Mucosa of rectum (tissue), 2 donors: ENCODE measurements at regions not wholly inside any gene's neighbourhood (a gene's known extent, or its start where the extent isn't known, plus 50 kb on each side); places are given as distances from the start of the nearest gene placed in this dataset.

Source experiments
- H3K27ac ChIP-seq, 2 donors: one replicate each; pipeline ENCODE4 v1.7.0; 2013; ENCODE audit warnings: inconsistent platforms in 2 of 2, low read depth in 2 of 2, low read length in 2 of 2
- H3K27me3 ChIP-seq, 2 donors: one replicate each; pipeline ENCODE4 v1.7.0; 2013; ENCODE audit warnings: low read length in 2 of 2; ENCODE audit not compliant: control insufficient read depth in 2 of 2, insufficient read depth in 2 of 2
- H3K36me3 ChIP-seq, 2 donors: one replicate each; pipeline ENCODE4 v1.7.0; 2013; ENCODE audit warnings: low read length in 2 of 2; ENCODE audit not compliant: control insufficient read depth in 2 of 2, insufficient read depth in 2 of 2
- H3K4me1 ChIP-seq, 2 donors: one replicate each; pipeline ENCODE4 v1.7.0; 2013; ENCODE audit warnings: low read length in 2 of 2, mild to moderate bottlenecking in 1 of 2; ENCODE audit not compliant: control insufficient read depth in 2 of 2, insufficient read depth in 2 of 2
- H3K4me3 ChIP-seq, 2 donors: one replicate each; pipeline ENCODE4 v1.7.0; 2013; ENCODE audit warnings: low read length in 2 of 2
- H3K9ac ChIP-seq, 2 donors: one replicate each; pipeline ENCODE4 v1.7.0; 2013; ENCODE audit warnings: low read length in 2 of 2, low read depth in 1 of 2, mild to moderate bottlenecking in 1 of 2
- H3K9me3 ChIP-seq, 2 donors: one replicate each; pipeline ENCODE4 v1.7.0; 2013; ENCODE audit warnings: low read length in 2 of 2; ENCODE audit not compliant: control insufficient read depth in 2 of 2
- donor health status: healthy.
- donor health status: Normal muscosa, but diverticular disease.

- Histone ChIP-seq H3K4me3 (no peak overlapping the region), H3K36me3 (no peaks in the 10 kb centered on the region), H3K4me1 (peaks cover 0 to 10% of the 10 kb centered on the region in 2 donors), H3K27ac (no peak overlapping the region), H3K9me3 (no peaks in the 10 kb centered on the region), H3K27me3 (no peaks in the 10 kb centered on the region), H3K9ac (no peak overlapping the region)
These were observed 238.3 kb downstream of the WDR11 start for GRCh38 chr10:121089434-121089833.

GRCh38 chr10:121091961-121092719 is 241.0 kb downstream of the WDR11 start:
- H3K9ac ChIP-seq: no peak overlapping the region
- no peaks in the 10 kb centered on the region for H3K36me3 ChIP-seq
- H3K27me3 ChIP-seq: no peaks in the 10 kb centered on the region
- no peak overlapping the region for H3K27ac ChIP-seq
- peaks cover 0 to 10% of the 10 kb centered on the region in 2 donors for H3K4me1 ChIP-seq
- no peak overlapping the region for H3K4me3 ChIP-seq
- no peaks in the 10 kb centered on the region for H3K9me3 ChIP-seq

GRCh38 chr10:121092720-121093095 is 241.5 kb downstream of the WDR11 start:
- H3K4me3 ChIP-seq: no peak overlapping the region
- no peaks in the 10 kb centered on the region for H3K27me3 ChIP-seq
- H3K4me1 ChIP-seq: peaks cover 0 to 10% of the 10 kb centered on the region in 2 donors
- H3K9me3 ChIP-seq: no peaks in the 10 kb centered on the region
- no peak overlapping the region for H3K9ac ChIP-seq
- no peaks in the 10 kb centered on the region for H3K36me3 ChIP-seq
- no peak overlapping the region for H3K27ac ChIP-seq

DNA sequence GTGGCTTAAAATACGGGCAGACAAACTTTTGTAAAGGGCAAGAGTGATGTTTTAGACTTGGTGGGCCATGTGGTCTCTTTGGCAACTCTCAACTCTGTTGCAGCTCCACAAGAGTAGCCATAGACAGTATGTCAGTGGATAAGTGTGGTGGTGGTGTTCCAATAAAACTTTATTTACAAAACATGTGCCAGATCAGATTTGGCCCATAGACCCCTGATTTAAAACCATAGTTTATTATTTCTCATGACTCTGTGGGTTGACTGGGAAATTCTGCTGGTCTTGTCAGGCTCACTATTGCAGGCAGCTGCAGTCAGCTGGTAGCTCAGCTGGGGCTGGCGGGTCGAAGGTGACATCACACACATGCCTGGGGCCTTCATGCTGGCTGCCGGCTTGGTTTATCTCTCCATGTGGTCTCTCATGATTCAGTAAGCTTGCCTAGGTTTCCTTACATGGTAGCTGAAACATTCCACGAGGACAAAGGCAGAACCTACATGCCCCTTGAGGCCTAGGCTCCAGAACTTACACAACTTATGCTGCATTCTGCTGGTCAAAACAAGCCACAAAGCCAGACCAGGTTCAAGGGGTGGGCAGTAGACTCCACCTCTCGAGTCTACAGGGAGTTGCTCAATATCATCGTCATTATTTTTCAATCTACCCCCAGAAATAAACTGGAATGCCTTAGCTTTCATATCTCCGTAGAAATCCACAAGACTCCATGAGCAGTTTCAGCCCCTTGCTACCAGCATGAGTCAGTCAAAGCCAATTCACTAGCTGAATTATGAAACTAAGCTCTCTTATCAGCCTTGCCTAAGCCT is 245.7 kb downstream of the WDR11 start:
- H3K4me1 ChIP-seq: peaks cover 0 to 6% of the 10 kb centered on the region in 2 donors
- H3K9me3 ChIP-seq: no peaks in the 10 kb centered on the region
- H3K9ac ChIP-seq: no peak overlapping the region
- no peak overlapping the region for H3K4me3 ChIP-seq
- no peaks in the 10 kb centered on the region for H3K36me3 ChIP-seq
- H3K27ac ChIP-seq: peak overlapping the region in 1 of 2 donors; percentile 6
- H3K27me3 ChIP-seq: no peaks in the 10 kb centered on the region

DNA sequence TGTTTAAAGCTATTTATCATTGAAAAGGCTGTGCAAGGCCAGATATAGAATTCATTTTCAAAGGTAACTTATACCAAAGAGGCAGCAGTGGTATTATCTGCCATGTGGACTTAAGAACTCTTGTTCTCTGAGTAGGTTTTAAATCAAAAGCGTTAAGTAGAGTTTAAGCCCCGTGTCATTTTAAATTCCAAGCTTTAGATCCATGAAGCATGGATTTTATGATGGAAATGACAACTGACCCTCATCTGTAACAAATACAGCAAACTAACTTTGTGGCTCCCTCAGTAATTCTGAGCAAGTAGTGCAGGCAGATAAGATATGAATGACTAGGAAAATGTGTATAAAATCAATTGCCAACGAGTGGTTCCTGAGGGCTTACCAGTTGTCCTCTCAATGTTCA is 247.0 kb downstream of the WDR11 start:
- H3K9me3 ChIP-seq: no peaks in the 10 kb centered on the region
- no peaks in the 10 kb centered on the region for H3K36me3 ChIP-seq
- H3K4me3 ChIP-seq: no peak overlapping the region
- H3K27ac ChIP-seq: no peak overlapping the region
- H3K27me3 ChIP-seq: no peaks in the 10 kb centered on the region
- no peaks in the 10 kb centered on the region for H3K4me1 ChIP-seq
- no peak overlapping the region for H3K9ac ChIP-seq

GRCh38 chr10:121098751-121099150 is 247.6 kb downstream of the WDR11 start:
- no peaks in the 10 kb centered on the region for H3K27me3 ChIP-seq
- no peaks in the 10 kb centered on the region for H3K36me3 ChIP-seq
- no peaks in the 10 kb centered on the region for H3K4me1 ChIP-seq
- H3K4me3 ChIP-seq: no peak overlapping the region
- no peaks in the 10 kb centered on the region for H3K9me3 ChIP-seq
- H3K9ac ChIP-seq: no peak overlapping the region
- no peak overlapping the region for H3K27ac ChIP-seq

GRCh38 chr10:121099181-121099580 is 248.0 kb downstream of the WDR11 start:
- Histone ChIP-seq H3K27me3 (no peaks in the 10 kb centered on the region), H3K4me1 (no peaks in the 10 kb centered on the region), H3K4me3 (no peak overlapping the region), H3K9ac (no peak overlapping the region), H3K27ac (no peak overlapping the region), H3K9me3 (no peaks in the 10 kb centered on the region), H3K36me3 (no peaks in the 10 kb centered on the region)

GRCh38 chr10:121099592-121099991 is 248.4 kb downstream of the WDR11 start:
- H3K27me3 ChIP-seq: no peaks in the 10 kb centered on the region
- H3K9me3 ChIP-seq: no peaks in the 10 kb centered on the region
- H3K9ac ChIP-seq: no peak overlapping the region
- no peaks in the 10 kb centered on the region for H3K4me1 ChIP-seq
- H3K4me3 ChIP-seq: no peak overlapping the region
- no peaks in the 10 kb centered on the region for H3K36me3 ChIP-seq
- H3K27ac ChIP-seq: no peak overlapping the region

DNA sequence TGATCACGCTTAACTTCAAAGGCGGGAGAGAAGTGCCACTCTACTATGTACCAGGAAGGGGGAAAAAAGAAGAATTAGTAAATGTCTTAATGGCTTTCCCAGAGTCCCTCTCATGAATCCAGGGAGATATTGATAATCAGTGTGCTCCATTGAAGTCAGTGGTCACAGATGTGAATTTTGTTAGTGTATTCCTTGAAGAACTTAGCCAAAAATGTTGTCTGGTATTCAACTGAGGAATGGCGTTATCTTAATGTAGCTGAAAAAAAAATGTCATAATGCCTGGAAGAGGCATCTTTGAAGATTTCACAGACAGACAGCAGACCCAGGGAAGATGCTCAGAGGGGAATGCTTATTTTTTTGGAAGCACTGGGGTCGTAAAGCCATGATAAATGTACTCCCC is 250.4 kb downstream of the WDR11 start:
- H3K9me3 ChIP-seq: no peaks in the 10 kb centered on the region
- H3K4me3 ChIP-seq: no peak overlapping the region
- H3K27ac ChIP-seq: no peak overlapping the region
- no peaks in the 10 kb centered on the region for H3K36me3 ChIP-seq
- no peaks in the 10 kb centered on the region for H3K4me1 ChIP-seq
- H3K9ac ChIP-seq: no peak overlapping the region
- no peaks in the 10 kb centered on the region for H3K27me3 ChIP-seq

DNA sequence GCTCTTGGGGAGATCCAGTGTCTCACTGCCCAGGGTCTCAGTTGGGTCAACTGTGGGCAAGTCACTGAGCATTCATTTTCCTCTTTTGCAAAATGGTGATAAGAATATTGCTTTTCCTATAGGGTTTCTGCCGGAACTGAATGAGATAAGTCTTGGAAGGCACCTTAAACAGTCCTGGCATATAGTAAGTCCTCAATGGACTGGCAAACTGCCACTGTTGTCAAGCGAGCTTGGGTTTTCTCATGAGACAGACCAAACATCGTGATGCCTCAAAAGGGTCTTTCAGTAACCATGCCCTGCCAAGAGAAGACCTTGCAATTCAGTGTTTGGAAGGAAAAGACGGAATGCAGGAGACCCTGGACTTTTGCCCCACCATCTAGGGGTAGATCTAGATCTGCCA is 251.5 kb downstream of the WDR11 start:
- no peaks in the 10 kb centered on the region for H3K27me3 ChIP-seq
- H3K9me3 ChIP-seq: no peaks in the 10 kb centered on the region
- no peaks in the 10 kb centered on the region for H3K4me1 ChIP-seq
- no peak overlapping the region for H3K9ac ChIP-seq
- H3K27ac ChIP-seq: no peak overlapping the region
- no peaks in the 10 kb centered on the region for H3K36me3 ChIP-seq
- no peak overlapping the region for H3K4me3 ChIP-seq
